IPS DF 4.7 (cell line): ENCODE measurements at regions not wholly inside any gene's neighbourhood (a gene's known extent, or its start where the extent isn't known, plus 50 kb on each side); places are given as distances from the start of the nearest gene placed in this dataset.

ENCODE experiments used
- DNase-seq: peaks from one replicate; pipeline ENCODE4 v3.0.0-alpha.2; 2013; ENCODE audit warnings: low spot score; ENCODE audit errors: extremely low read depth

DNA sequence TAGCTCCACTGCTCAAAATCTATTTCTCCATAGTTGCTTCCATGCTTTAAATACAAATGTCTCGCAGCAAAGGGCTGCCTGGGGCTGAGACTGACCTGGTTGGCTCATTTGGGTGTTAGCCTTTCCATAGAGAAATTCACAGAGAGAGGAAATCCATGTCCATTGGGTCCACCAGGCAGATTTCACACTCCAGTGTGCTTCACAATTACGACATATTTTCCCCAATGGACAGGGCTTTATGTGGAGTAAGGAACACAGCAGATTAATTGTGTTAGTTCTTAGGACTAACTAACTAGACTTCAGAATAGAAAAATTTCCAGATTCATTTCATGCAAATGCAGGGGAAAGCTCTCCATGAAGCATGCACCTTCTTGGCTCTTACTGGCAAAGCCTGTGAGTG is 180.7 kb downstream of the FBXO15 start:
- DNase-seq = no peak

DNA sequence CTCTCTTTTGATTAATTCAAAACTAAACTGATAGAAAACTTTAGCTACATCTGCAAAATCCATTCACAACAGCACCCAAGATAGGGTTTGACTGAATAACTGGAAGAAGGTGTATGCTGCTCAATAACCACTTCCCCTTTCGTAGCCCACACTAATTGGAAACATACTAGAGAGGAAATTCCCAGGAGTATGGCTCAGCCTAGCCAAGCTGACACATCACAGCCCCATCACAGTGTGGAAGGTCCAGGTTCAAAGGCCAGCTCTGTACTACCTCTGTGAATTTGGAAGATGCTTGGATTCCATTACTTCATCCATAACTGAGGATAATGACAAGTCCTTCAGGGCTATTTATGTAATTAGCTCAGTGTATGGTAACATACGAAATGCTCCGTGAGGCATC is 185.4 kb downstream of the FBXO15 start:
- no peak for DNase-seq

DNA sequence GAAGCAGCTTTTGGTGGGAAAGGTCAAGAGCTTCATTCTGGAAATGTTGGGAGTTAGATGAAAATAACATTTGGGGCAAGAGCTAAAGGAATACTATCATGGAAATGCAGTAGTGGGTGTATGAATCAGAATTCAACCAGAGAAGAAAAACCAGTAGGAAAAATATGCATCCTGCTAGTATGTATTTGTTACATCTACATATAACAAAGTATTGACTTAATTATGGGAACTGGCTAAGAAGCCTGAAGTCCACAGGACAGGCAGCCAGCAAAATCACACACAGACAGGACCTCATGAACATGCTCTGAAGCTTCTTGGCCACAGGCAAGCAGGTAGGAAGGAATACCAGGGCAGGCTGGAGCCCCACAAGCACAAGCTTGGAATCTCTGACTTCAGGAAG is 185.8 kb downstream of the FBXO15 start:
- DNase-seq = no peak

DNA sequence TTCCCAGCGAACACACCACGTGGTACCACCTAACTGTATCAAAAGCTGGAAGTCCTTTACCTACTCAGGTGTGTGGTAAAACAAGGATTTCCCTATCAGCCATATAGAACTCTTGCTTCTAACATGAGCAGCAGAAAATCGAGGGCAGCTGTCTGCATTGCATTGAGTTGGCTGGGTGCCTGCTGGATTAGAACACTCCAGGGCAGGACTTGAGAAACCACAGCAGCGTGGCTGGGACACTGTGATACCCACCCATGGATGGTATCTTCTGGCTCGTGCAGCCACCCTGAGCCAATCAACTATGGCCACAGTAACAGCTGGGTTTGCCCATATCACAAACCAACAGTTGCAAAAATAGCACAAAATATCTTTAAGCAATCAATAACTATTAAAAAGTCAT is 188.3 kb downstream of the FBXO15 start:
- no peak for DNase-seq

DNA sequence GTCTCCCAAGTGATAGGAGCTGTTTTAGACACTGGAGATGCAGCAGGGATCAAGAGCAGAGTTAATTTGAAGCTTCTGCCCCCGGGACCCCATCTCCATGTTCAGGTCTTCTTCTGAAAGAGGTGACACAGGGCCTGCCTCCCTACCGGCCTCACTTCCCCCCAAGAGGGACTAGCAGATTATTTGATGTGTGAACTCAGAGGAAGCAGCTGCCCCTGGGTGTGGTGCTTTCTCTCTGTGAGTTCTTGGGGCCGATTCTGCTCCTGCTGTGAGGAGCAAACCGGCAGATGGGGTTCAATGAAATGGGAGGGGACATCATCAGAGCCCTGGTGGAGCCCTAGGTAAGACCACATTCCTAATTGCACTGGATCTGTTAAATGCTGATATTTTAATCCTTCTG is 193.4 kb downstream of the FBXO15 start:
- DNase-seq = no peak

DNA sequence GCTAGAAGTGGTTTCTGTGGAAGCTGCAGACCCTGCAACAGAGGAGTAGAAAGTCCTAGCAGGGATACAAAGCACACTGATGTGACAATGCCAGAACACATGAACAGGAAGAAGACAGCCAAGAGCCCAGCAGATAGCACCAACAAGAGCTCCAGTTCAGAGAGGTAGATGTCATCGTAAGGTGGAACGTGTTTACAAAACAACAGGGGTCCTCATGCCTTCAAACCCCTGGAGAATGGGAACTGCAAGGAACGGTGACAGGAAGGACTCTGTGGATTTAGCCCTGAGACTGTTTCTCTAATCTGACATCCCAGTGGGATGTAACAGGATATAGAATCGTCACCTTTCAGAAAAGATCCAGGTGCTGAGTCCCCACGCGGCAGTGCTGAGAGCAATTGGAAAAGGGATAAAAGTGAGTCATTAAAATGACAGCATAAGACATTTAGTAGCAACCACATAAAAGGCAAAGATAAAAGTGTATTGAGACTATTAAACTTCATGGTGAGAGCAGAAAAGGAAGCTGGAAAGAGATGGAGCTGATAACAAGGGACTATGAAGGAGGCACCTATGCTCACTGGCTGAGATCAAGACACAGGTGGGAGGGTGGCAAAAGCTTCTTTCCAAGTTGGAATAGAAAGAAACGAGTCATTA is 195.2 kb downstream of the FBXO15 start:
- DNase-seq = no peak

DNA sequence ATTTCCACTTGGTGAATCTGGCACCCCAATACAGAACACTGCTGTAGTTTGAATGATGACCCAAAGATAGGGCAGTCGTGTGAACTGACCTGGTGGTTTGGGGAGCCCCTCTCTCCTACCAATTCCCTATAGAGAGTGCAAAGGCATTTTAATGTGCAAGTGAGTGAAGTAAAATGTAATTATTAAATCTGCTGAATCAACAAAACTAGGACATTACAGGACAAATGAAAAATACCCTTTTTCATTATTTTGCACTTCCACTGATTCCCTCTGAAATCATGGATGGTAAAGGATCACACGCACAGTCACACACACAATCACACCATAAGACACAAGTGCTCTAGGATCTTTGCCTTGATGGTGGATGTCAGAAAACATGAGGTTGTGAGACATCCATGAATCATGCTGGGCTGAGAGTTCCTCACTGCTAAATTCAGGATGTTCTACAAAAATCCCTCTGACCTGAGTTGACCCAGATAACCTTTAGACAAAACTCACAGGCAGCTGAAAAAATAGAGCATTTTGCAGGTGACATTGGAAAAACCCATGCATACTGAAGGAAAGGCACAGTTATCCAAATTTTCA is 197.4 kb downstream of the FBXO15 start:
- no peak for DNase-seq

DNA sequence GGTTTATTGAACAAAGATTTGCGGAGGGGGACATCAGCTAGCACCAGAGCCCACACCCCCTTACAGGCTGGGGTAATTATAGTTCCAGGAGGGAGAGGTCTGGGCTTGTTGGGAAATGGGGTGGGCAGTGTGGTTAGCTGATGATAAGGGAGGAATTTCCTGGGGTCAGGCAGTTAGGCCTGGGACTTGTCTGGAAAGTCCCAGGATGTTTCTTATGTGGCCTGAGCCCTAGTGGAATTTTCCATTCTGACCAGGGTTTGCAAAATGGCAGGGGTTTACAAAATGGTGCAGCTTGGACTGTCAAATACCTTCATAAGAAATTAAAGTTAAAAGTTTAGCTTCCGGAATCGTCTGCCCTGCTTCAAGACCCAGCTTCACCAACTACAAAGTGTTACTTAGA is 199.1 kb downstream of the FBXO15 start:
- no peak for DNase-seq

DNA sequence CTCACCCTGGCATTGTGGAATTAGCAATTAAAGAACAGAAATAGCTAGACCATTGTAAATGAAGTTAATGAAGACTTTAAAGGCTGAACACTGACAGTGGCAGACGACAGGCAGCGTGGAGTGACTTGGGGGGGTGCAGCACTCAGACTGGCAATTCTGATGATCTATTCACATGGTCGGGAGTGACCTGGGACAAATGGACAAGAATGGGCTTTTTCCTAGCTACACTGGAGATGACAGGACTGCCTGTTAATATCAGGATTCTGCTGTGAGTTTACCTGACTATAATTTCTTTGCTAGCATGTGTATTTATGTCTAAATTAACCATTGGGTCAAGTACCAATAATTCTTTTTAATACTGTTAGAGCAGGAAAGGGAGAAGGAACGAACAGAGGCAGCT is 199.6 kb downstream of the FBXO15 start:
- no peak for DNase-seq

DNA sequence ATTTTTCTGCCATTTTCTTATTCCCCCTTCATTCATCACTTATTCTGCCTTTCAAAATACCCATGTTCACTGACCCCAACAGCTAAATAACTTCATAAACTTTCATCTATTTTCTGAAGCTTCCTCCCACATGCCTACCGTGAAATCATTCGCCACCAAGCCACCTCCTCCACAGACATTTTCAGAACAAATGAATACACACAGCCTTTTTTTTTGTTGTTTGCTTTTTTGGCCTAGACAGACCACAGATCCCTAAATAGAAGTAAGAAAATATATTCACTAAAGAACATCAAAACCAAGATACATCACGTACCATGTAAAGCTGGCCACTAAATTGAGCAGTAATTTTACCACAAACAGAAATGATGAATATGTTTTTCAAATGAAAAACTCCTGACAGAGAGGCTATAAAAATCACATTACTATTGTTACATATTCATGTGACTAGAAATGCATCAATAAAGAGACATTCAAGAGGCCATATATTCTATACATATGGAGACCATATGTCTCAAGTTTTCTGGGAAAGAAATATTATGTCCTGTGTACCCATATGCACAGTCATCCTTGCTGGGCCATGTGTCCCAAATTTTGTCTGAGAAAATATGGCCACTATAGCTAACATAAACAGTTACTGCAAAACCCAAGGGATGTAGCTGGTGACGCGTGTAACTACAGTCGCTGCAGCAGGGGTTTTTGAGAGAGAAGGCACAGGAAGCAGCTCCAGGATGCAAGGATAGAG is 200.3 kb downstream of the FBXO15 start:
- no peak for DNase-seq

DNA sequence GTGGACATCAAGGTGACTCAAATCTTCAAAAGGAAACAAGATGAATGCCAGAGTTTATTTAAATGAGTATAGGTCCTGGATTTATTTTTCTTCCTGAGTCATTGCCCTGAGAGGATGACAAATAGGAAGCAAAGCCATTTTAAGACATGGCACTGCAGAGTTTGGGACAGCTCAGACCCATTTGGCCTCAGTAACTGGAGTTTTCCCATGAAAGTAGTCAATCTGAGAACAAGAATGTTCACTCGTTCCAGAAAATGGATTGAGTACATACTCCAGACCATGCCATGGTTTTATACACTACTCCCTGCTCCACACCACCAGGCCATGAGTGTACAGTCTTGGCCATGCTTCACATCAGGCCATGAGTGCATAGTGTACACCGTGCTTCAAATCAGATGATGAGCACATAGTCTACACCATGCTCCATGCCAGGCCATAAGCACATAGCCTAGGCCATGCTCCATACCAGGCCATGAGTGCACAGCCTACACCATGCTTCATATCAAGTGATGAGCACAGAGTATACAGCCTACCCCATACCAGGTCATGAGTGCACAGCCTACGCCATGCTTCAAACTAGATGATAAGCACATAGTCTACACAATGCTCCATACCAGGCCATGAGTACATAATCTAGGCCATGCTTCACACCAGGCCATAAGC is 202.4 kb downstream of the FBXO15 start:
- no peak for DNase-seq

DNA sequence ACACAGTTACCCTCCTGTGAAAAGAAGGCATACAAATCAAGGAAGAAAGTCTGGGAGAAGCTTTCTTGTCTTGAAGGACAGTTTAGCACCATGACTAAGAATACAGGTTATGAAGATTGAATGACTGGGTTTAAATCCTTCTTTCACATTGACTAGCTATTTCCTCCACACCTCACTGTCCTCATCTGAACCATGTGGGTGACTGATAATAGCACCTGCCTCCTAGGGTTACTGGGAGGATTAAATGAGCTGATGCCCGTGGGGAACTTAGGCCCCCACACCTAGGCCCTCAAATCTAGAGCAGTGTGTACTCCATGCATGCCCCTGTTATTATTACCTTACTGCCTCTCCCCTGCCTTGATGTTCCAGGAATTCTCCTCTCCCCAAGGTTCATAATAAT is 202.9 kb downstream of the FBXO15 start:
- no peak for DNase-seq

DNA sequence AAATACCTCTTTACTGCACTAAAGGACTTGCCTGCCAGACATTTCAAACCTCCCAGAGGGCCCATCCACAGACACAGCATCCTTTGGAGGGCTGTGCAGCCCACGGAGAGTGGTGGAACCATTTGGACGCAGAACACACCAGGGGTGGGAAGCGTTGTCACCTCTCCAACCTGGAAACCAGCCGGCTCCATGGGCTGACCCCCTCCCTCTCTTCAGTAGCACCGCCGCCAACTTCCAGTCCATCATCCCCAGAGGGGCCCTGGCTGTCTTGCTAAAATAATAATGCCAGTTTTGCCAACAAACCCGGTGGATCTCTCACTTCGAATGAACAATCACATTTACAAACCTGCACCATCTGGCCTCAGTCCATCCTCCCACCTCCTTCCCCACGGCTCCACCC is 203.9 kb downstream of the FBXO15 start:
- no peak for DNase-seq

DNA sequence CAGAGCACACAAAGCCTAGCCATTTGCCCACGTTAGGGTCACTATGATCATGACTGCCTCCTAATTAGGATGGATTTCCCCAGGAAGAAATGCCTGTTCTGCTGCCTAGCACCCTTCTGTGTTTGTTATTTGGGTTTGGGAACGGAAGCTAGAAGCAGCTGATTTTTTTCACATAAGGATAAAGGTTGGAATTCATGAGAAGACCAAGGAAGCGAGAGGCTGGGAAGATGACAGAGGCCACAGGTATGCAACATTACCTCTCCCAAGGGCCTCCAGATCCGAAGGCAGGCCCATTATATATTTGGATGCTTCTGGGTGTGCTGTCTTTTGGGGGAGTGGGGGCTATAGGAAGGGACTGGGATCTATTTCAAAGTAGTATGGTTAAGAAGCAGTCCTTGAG is 204.7 kb downstream of the FBXO15 start:
- DNase-seq = no peak

DNA sequence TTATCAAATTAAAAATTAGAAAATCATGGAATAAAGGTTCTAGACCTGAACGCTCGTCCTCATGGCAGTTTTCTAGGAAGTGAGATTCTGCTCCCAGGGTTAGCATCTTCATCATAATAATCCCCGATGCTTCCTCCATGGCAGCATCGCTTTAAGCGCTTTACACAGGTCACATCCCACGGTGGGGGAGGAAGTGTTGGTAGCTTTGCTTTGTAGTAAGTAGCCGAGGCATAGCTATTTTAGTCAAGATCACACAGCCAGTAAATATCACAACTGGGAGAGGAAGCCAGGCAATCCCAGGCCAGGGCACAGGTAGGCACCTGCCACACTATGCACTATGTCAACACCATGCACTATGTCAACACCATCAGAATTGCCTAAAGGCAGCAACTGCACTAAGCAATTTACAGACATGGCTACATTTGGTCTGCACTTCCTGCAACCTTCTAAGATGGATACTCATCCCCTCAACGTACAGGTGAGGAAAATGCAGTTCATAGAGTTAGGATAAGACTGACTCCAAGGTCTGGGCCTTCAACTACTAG is 205.5 kb downstream of the FBXO15 start:
- DNase-seq = no peak

DNA sequence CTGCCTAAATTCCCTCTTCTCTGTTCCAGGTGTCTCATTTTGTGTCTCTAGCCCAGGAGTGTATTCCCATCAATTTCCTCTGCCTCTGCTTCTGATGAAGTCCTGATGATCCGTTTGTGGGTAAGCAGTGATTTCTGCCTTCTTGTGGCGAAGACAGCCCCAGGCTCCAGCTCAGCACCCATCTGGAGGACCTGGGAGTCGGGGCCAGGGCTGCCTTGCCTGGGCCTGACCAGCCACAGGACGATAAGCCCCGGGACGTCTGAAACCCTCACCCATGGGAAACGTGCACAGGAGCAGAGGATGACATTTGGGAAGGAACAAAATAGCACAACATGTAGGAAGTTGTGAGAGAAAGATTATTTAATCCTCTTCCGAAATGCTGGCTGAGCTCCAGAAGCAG is 206.9 kb downstream of the FBXO15 start:
- DNase-seq = no peak

DNA sequence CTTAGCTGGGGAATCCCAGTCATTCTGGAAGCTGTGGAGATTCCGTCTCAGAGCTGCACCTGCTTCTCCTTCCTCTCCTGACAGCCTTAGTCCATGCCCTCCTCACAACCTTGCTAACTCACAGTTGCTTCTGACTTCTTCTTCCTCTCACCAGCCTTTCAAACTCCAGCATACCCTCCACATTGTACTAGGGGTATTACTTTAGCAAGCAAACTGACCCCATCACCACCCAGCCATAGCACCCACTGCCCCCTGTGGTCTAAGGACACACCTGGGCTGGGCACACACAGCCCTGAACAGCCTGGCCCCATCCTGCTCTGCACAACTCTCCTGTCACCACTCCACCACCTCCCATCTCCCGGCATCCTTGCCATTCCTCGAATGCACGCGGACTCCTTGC is 208.2 kb downstream of the FBXO15 start:
- no peak for DNase-seq

DNA sequence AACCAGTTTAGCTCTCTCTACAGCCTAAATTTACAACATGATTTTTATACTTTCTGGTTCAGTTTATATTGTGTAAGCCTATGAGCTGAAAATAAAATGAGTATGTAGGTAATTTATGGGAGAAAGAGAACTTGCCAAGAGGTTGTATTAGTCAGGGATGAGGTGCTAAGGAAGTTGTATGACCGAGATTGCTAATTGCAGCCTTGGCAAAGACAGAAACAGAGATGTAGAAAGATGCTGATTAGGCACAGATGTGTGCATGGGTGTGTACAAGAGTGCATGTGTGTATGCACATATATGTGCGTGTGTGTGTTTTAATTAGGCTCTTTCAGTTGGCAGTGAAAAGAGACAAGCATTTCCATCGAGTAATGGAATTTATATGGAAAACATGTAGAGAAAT is 213.9 kb downstream of the FBXO15 start:
- DNase-seq = no peak

DNA sequence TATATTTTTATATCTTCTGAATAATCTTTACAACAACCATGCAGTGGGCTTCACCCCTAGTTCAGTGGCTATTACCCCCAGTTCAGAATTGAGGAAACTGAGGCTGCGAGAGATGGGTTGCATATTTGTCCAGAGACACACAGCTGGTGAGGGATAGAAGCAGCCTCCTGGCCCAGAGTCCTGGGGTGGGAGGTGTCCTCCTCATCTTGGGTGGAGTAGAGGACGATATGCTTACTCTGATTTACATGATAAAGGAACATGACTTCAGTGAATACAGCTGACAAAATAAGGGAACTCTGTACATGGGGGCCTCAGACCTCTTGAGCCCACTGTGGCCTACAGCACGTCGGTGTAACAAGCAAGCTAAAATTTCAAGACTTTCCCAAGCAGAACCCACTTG is 214.7 kb downstream of the FBXO15 start:
- no peak for DNase-seq

DNA sequence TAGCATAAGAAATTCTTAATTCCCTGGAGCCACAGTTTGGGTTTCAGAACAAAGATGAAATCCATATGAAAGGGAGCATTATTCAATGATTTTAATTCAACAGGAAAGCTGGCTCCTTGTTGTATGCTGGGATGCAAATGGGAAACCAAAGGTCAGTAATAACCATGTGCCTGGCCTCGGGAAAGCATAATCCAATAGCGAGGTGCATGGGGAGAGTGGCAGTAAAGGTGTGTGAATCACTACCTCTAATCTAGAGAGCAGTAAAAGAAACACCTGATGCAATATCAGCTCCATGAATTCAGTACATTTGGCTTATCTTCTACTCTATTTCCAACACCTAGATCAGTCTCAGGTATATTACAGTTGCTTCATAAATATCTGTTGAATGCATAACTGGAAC is 220.1 kb downstream of the FBXO15 start:
- no peak for DNase-seq

DNA sequence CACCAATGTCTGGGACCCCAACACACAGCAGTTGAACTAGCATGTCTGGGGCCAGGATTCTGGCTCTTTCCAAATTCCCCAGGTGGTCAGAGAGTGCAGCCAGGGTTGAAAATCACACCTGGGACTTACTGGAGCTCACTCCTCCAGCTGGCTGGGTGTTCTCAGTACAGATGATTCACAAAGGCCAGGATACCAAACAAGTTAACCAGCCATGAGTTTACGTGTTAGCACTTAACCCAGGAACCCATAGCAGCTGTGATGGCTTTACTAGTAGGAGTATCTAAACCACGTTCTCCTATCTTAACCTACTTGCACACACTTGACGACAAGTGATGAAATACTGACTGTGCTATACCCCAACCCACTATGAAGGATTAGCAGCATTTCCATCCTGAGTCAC is 222.8 kb downstream of the FBXO15 start:
- DNase-seq = no peak

DNA sequence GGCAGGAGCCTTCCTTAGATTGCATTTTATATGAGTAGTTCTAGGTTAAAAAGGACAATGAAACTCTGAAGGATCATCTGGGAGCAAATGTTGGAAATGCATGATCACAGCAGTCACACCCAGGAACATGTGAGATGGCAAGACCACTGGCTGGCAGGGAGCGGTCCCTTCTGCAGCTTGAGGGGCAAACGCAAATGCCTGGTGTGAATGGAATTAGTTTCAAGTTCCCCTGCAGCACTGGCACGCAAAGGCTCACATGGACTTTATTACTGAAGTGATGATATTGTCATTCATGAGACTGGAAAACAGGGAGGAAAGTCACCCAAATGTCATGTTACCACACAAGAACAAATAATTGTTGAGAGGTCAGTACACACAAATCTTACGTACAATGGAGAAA is 223.3 kb downstream of the FBXO15 start:
- DNase-seq = no peak
